RKO (cell line): ENCODE measurements at regions not wholly inside any gene's neighbourhood (a gene's known extent, or its start where the extent isn't known, plus 50 kb on each side); places are given as distances from the start of the nearest gene placed in this dataset.

Experiments
- DNase-seq: peaks from one replicate; pipeline ENCODE4 v3.0.0-alpha.2; 2016; ENCODE audit warnings: low spot score

GRCh38 chr9:28329323-28329722 is 756.0 kb upstream of the C9orf72 start:
- DNase-seq = no peak

- DNase-seq = no peak
Observed at GRCh38 chr9:28332648-28333047, 759.4 kb upstream of the C9orf72 start.

- no peak for DNase-seq
Observed at GRCh38 chr9:28341913-28342312, 768.6 kb upstream of the C9orf72 start.

- DNase-seq = no peak
Observed at GRCh38 chr9:28342815-28343338, 769.6 kb upstream of the C9orf72 start.

GRCh38 chr9:28363151-28363562 is 789.9 kb upstream of the C9orf72 start:
- DNase-seq = no peak

GRCh38 chr9:28365020-28365640 is 791.8 kb upstream of the C9orf72 start:
- no peak for DNase-seq

- no peak for DNase-seq
Observed at GRCh38 chr9:28365728-28366127, 792.4 kb upstream of the C9orf72 start.

GRCh38 chr9:28378231-28378630 is 805.0 kb upstream of the C9orf72 start:
- DNase-seq = no peak

- DNase-seq = no peak
Observed at GRCh38 chr9:28379082-28379481, 805.8 kb upstream of the C9orf72 start.

- DNase-seq = no peak
Observed at GRCh38 chr9:28389411-28389810, 816.1 kb upstream of the C9orf72 start.

- no peak for DNase-seq
Observed at GRCh38 chr9:28394774-28395173, 821.5 kb upstream of the C9orf72 start.

GRCh38 chr9:28396058-28396457 is 822.8 kb upstream of the C9orf72 start:
- peak; percentile 7 for DNase-seq

GRCh38 chr9:28407351-28407750 is 834.1 kb upstream of the C9orf72 start:
- no peak for DNase-seq

GRCh38 chr9:28409919-28410318 is 836.6 kb upstream of the C9orf72 start:
- no peak for DNase-seq

- DNase-seq = no peak
Observed at GRCh38 chr9:28410411-28410810, 837.1 kb upstream of the C9orf72 start.

GRCh38 chr9:28413471-28413870 is 840.2 kb upstream of the C9orf72 start:
- no peak for DNase-seq

- no peak for DNase-seq
Observed at GRCh38 chr9:28423255-28423654, 850.0 kb upstream of the C9orf72 start.

GRCh38 chr9:28435456-28435855 is 862.2 kb upstream of the C9orf72 start:
- no peak for DNase-seq

- no peak for DNase-seq
Observed at GRCh38 chr9:28439688-28440087, 866.4 kb upstream of the C9orf72 start.

GRCh38 chr9:28443461-28443860 is 870.2 kb upstream of the C9orf72 start:
- no peak for DNase-seq

- no peak for DNase-seq
Observed at GRCh38 chr9:28444637-28445036, 871.4 kb upstream of the C9orf72 start.

- DNase-seq = no peak
Observed at GRCh38 chr9:28445211-28445610, 871.9 kb upstream of the C9orf72 start.

- no peak for DNase-seq
Observed at GRCh38 chr9:28453918-28454317, 880.6 kb upstream of the C9orf72 start.

- no peak for DNase-seq
Observed at GRCh38 chr9:28456861-28457260, 883.6 kb upstream of the C9orf72 start.
